HG02943 (cell line): ENCODE measurements at regions not wholly inside any gene's neighbourhood (a gene's known extent, or its start where the extent isn't known, plus 50 kb on each side); places are given as distances from the start of the nearest gene placed in this dataset.

Experiments
- ATAC-seq: cut with Tn5 transposase; IDR thresholded peaks from one replicate; pipeline ENCODE4 v1.9.1; 2021; ENCODE audit warnings: mild to moderate bottlenecking, low read depth, moderate library complexity; ENCODE audit not compliant: unreplicated experiment

DNA sequence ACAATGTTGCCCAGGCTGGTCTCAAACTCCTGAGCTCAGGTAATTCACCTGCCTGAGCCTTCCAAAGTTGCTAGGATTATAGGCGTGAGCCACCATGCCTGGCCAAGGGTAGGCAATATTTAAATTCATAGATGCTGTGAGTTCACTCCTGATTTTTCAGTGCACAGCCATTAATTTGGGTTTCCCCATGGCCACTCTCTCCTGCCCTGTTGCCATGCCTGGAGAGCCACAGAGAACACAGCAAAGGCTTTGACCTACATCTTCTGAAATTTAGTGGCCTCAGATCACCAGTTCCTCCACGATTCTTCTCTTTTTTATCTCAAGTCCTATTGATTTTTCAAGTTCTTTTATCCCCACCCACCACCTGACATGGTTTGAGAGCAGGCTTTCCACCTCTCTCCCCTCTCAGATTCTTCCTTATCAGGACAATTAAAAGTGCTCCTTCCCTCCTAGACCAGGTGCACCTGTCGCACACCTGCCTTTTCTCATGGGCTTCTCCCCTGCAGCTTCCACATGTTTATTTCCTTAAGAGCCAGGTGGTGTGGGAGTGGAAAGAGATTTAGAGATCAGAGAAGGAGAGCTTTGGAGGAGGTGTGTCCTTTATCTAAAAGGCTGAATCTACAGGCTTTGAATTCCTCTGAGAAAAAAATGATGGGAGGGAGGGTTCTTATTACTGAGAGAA is 123.8 kb downstream of the ADRA2A start:
- no peak for ATAC-seq

DNA sequence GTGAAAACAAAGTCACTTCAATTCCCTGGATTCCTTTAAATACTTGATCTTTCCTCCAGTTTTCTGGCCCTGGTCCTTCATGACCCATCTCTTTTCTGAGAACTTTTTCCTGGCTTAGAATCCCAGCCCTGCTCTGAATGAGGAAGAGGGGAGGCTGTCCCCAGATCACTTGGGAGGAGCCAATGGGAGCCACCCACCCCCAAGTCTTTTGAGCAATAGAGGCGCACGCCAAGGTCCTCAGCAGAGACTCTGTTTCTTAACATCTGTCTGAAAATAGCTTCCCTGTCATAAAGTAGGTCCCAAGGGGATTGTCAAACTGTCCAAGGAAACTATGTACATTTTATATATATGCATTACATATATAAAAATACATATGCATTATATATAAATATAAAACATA is 126.8 kb downstream of the ADRA2A start:
- ATAC-seq = no peak

DNA sequence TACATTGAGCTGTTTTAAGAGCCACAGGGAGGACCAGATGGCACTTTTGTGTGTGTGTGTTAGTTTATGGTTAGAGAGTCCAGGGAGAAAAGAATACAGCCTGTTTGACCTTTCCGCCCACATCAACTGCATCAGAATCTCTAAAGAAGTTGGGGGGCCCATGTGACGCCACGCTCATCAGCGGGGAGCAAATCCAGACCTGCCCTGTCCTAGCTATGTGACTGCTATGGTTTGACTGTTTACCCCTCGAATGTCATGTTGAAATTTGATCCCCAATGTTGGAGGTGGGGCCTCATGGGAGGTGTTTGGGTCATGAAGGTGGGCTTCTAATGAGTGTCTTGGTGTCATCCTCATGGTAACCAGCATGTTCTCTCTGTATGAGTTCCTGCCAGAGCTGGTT is 128.0 kb downstream of the ADRA2A start:
- no peak for ATAC-seq

DNA sequence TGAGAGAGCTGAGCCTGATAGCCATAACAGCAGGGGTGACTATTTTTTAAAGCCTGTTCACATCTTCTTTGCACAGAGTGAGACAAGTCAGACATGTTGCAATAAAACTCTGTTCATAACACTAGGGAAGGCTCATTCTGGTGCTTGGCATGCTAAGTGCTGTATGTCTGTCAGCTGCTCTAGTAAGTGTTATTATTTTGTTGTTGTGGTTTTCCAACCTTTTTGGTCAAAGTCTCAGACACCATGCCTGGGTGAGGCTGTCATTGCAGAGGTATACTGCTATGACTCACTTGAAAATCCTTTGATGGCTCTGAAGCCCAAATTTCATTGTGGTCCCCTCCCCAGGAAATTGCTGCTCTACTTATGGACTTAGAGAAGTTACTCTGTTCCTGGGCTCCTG is 129.7 kb downstream of the ADRA2A start:
- no peak for ATAC-seq

DNA sequence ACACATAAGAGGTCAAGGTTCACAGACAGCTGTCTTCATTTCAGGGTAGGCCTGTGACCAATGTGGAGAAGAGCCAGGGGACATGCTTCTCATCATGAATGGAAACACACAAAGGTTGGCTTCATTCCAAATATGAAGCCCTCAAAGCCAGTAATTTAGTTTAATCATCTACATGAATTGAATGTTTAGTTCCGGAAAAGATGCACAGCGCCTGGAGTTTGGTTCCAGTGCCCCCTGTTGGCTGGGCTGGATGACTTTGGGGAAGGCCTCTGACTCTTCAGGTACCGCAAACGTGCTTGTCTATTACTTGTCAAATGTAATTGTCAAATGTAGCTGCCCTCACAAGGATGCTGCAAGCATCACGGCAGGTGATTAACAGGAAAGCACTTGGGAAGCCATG is 130.7 kb downstream of the ADRA2A start:
- ATAC-seq = no peak

DNA sequence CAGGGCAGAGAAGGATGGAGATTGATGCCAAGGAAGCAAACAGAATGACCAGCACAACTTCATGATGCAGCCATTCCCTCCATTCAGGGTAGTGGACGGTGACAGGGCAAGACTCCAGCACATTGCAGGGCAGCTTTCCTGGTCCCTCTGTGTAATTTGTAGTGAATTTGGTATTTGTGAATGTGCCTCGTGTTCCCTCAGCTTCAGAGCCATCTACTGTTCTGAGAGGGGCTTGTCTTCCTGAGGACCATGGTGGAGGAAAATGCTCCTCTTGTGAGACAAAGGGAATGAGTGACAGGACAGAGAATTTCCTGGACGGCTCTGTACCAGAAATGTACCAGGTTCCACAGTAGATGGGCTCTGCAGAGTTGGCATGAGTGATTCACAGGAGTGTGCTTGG is 132.1 kb downstream of the ADRA2A start:
- ATAC-seq = no peak

DNA sequence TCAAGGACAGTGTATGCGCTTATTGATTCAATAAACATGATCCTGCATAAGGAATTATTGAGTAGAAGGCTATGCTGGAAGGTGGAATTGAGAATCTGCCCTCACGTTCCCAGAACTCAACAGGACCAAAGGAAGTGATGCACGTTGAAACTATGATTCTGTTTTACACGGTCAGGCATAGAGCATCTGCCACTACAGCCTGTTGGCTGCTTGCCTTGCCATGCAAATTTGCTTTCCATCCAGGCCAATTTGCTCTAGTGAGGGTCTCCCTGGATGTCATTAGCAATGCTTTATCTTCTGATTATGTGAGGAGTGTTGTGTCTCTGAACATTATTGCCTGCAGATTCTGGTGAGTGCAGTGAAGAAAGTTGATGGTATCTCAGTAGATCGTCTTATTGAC is 132.9 kb downstream of the ADRA2A start:
- no peak for ATAC-seq

DNA sequence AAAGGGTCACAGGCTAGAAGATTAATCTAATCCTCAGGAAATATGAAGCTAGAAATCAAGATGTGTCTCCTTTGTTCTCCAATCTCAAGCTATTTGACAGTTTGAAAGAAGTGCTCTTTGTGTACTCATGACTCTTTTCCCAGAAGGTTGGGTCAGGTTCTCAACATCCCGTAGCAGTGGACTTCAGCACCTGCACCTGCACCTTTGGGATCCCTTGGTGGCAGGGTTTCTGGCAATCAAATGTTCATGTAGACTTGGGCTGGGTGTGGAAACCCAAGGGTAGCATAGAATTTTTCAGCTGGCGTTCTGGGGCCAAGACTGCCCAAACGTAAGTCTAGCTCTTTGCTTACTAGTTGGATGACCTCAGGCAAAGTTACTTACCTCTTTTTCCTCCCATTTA is 134.4 kb downstream of the ADRA2A start:
- no peak for ATAC-seq

DNA sequence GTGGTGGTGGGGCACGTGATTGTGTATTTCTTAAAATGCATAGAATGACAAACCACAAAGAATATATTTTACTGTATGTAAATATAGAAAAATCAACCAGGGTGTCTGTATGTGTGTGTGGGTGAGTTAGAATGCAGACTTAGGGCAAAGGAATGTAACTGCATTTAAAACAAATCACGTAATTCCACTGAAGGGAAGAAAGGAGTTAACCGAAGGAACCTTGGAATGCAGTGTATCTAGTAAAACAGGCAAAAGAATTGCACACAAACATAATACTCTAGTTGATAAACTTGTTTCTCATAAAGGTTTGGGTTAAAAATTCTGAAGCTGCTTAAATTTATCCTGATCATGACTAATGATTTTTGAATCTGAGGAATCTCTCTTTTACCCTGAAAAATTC is 134.9 kb downstream of the ADRA2A start:
- no peak for ATAC-seq

DNA sequence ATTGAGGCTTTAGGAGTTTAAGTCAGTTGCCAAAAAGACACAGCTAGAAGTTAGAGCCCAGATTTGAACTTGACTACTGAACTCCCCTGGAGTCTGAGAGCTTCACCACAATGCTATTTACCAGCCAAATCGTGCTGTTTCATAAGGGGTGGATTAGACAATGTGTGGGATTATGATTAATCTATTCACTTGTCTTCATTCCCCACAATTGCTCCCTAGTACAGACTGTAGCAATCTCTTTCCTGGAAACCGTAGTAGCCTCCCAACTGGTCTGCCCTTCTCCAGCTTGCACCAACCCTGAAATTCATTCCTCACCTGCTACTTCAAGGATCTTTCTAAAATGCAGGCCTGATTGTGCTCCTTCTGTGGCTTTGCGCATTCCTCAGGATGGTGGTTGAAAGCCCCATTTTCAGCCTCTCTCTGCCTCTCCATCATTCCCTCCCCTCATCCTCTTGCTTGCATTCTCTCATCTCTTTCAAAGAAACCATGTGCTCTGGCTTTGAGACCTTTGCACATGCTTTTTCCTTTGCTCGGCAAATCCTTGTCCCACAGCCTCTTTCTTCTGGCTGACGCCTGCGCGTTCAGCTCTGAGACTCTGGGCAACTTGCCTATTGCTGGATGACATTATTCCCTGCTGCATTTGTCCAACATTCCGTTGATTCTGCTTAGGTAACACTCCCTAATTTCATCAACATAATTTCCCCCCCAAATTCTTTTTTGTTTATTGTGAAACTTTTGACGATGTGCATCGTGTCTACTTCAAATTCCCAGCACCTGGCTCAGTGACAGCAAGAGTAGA is 145.1 kb downstream of the ADRA2A start:
- no peak for ATAC-seq

DNA sequence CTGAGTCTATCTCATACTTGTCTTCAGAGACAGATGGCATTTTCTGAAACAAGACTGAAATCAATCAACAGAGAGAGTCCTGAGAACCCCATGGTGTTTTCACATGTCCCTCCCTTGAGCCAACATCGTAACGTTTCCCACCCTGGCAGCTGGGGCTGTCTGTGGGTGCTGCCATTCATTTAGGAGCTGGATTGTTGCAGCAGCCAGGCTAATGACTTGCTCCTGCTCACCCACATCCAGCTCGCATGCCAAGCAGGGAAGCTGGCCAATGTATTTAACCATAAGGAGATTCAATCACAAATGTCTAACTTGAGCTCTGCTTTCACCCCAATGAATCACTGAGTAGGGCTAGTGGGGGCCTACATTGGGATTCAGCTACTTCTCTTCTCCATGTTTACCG is 146.1 kb downstream of the ADRA2A start:
- ATAC-seq = no peak

DNA sequence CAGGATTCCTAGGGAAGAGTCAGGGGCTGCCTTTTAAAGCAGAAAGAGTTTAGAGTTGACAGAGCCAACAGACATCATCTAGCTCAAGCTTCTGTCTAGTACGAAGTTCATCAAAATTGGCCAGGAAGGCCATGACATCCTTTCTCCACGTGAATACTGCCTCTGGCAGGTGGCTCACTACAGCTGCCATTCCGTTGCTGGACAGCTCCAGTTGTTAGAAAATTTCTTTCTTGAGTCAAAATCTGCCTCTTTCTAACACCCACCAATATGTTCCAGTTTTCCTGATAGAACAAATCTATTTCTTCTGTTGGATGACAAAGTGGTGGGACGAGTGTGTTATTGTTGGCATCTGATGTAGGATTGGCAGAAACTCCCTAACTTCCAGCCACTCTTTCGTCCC is 154.9 kb downstream of the ADRA2A start:
- no peak for ATAC-seq

DNA sequence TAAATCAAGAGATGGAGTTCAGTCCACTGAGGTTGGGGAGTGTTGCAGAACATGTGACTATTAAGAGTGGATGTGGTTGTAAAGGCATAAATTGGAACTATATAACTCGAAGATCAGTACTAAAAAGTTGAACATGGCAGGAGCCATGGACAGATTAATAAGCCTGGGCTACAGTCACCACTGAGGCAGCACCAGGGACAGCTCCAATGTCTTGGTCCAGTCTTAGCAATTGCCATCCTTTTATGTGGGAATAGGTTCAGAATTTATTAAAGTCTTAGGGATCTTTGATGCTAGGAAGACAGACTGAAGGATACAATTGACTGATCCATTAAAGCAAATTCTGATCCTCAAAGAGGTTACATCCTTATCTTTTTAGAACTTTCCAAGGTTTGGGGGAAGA is 156.6 kb downstream of the ADRA2A start:
- ATAC-seq = no peak

DNA sequence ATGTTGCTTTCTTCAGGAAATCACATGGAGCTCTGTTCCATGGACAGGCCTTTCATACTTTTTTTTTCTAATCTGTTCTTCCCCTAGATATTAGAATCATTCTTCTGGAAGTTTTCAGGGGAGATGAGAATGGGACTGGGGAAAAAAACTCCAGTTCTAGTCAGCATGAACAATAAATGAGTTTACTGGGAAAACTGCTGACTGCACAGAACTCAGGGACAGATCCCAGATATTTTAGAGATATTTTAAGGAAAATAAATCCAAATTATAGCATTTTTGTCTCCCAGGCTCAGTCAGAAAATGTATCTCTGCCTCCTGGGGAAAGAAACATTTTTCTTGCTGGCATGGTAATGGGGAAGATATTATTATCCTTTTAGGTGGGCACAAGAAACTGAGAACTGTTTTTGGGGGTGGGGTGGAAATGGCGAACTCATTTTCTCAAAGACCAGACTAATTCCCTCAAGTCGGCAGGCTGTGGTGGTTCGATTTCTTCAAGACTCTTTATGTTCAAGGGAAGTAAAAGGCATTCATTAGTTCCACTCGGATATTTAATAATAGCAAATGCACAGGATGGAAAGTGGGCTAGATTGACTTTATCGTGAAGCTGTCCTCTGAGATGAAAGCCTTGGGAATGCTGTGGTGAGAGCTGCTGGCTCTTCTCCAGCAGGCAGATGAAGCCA is 157.5 kb downstream of the ADRA2A start:
- no peak for ATAC-seq

DNA sequence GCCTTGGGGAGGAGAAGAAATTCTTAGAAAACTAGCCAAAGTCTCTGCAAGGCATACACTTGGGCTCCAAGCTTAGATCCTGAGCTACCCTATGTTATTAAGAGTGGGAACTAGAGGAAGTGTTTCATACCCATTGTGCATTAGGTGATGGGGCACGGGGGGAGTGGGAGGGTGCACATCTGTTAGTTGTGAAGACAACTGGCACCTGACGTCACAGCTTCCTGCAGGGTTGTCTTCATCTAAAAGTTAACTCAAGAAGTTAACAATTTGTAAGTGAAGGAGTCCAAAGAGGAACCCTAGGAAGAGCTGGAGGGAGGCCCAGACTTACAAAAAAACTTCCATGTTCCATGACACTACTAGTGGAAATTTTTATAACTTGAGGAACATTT is 158.1 kb downstream of the ADRA2A start:
- no peak for ATAC-seq

DNA sequence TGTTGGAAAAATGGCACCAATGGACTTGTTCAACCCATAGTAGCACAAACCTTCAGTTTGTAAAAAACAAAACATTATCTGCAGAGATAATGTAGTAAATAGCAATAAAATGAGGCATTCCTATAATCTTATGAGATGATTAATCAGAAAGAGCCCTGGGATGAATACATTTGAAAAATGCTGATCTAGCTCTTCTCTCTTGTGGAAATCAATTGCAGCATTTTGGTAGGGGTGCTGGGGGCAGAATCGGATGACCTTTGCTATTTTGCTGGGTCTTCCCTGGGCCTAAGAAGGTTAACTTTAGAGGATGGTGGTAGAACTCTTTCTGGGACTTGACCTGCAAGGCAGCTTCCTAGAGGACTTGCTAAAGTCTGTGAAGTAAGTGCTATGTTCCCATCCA is 163.5 kb downstream of the ADRA2A start:
- ATAC-seq = no peak

DNA sequence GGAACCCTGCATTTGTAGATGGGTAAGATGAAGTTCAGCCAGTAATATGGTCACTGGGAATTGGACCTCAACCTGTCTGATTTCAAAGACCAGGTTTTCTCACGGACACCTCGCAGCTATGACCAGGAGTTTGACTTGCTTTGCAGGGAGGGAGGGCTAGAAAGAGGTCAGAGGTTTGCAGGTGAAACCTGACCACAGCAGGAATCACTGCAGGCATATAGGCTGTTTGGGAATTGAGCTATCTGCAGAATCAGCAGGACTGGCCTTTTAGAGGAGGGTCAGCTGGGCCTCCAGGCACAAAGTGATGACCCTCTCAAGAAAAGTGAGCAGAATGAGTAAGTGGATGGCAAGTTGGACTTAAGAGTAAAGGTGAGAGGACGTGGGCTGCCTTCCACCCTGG is 166.3 kb downstream of the ADRA2A start:
- no peak for ATAC-seq

DNA sequence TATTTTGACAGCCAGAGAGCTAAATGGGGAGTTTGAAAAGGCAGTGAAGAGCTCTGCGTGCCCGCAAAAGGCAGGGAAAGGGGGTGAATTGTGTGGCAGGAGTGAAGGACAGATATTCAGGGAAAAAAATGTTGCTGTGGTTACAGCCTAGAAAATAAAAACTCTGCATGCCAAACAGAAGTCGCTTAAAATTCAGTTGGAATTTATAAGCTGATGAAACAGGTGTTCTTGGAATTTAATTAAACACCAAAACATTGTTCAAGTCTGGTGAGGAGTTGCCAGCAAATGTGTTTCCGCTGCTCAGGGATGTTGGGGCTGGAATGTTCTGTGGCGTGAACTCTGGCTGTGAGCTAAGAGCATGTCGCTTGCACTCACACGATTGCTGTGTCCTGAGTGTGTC is 169.3 kb downstream of the ADRA2A start:
- ATAC-seq = no peak

DNA sequence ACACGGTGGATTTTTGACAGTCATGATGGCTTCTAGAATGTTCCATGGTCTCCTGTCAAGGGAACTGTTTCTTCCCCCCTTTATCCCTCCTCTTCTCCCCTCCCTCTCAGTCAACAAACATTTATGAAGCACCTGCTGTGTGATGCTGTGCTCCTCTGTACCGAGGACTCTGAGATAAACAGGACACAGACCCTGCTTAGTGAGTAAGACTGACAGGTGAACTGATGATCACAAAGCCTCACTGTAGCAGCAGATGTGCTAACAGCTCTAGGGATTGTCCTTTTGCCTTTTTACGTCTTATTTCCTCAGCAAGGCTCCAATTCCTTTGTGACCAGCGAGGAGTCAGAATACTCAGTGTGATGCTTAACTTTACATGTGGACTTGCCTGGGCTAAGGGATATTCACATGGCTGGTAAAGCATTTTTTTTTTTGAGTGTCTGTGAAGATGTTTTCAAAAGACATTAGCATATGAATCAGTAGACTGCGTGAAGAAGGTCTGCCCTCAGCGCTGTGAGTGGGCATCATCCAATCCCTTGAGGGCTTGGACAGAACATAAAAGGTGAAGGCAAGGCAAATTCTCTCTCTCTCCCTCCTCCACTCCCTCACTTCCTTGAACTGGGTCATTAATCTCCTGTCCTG is 170.1 kb downstream of the ADRA2A start:
- no peak for ATAC-seq

DNA sequence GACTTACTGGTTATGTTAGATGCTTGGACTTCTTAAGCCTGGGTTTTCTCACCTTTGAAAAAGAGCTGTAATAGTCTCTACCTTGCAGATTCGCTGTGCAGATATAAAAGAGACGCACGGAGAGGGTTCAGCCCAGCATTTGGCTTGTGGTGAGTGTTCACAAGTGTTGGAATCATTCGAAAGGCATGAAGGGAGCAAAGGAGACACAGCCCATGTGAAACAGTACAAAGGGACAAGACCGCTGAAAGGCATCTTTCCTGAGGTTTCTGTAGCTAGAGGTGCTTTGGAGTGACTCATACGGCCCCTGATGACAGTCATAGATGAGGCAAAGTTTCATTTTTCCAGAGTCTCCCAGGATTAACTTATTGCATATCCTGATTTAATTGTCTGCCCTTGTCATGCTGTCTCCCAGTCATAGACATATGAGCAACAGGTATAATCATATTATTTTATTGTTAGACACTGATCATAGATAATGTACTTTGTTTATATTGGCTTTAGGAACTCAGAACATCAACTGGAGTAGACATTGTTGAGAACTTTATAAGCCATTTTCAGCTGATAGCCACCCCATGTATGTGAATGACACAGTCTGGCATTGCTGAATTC is 171.1 kb downstream of the ADRA2A start:
- no peak for ATAC-seq

DNA sequence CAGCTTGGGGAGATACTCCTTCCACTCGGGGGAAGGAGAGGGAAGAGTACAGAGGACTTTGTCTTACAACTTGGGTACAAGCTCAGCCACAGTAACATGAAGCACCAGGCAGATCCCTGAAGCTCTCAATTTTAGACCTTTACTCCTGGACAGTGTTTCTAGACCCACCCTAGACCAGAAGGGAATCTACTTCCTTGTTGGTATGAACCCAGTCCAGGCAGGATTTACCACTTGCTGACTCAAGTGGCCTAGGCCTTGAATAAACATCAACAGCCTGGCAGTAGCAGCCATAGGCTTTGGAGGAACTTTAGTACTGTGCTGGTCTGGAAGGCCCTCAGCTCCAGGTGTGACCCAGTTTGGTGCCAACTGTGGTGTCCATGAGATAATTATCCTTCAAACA is 173.1 kb downstream of the ADRA2A start:
- ATAC-seq = no peak
